H9 (cell line): ENCODE measurements at regions not wholly inside any gene's neighbourhood (a gene's known extent, or its start where the extent isn't known, plus 50 kb on each side); places are given as distances from the start of the nearest gene placed in this dataset.

Experiments
- DNase-seq: peaks from one replicate; pipeline ENCODE4 v3.0.0-alpha.2; 2017
- H2AFZ ChIP-seq: one replicate; pipeline ENCODE4 v1.6.1; 2013; ENCODE audit warnings: mild to moderate bottlenecking, low read length, control low read depth, moderate library complexity
- H2AK5ac ChIP-seq: 2 replicates; pipeline ENCODE4 v1.6.1; 2013; ENCODE audit warnings: low read length, control low read depth, mixed read lengths; ENCODE audit not compliant: insufficient read length
- H2BK120ac ChIP-seq: one replicate; pipeline ENCODE4 v1.6.1; 2013; ENCODE audit warnings: low read depth, mild to moderate bottlenecking, low read length, control low read depth, inconsistent platforms; ENCODE audit not compliant: poor library complexity, severe bottlenecking
- H2BK12ac ChIP-seq: 2 replicates; pipeline ENCODE4 v1.6.1; 2013; ENCODE audit warnings: low read length, control low read depth, mixed read lengths, low read depth; ENCODE audit not compliant: insufficient read length
- H2BK15ac ChIP-seq: 2 replicates; pipeline ENCODE4 v1.6.1; 2013; ENCODE audit warnings: low read depth, low read length, control low read depth
- H2BK20ac ChIP-seq: one replicate; pipeline ENCODE4 v1.6.1; 2013; ENCODE audit warnings: low read depth, mild to moderate bottlenecking, low read length, control low read depth, inconsistent platforms; ENCODE audit not compliant: poor library complexity, severe bottlenecking
- H2BK5ac ChIP-seq: 2 replicates; pipeline ENCODE4 v1.6.1; 2013; ENCODE audit warnings: low read length, control low read depth, mixed read lengths; ENCODE audit not compliant: insufficient read length
- H3K14ac ChIP-seq: 2 replicates; pipeline ENCODE4 v1.6.1; 2013; ENCODE audit warnings: low read length, control low read depth; ENCODE audit not compliant: insufficient read depth
- H3K18ac ChIP-seq: 2 replicates; pipeline ENCODE4 v1.6.1; 2013; ENCODE audit warnings: low read depth, mild to moderate bottlenecking, mixed read lengths, low read length, control low read depth; ENCODE audit not compliant: insufficient read length
- H3K23ac ChIP-seq: 2 replicates; pipeline ENCODE4 v1.6.1; 2013; ENCODE audit warnings: low read length, control low read depth, mixed read lengths, low read depth; ENCODE audit not compliant: insufficient read length
- H3K23me2 ChIP-seq: 2 replicates; pipeline ENCODE4 v1.6.1; 2013; ENCODE audit warnings: low read depth, mild to moderate bottlenecking, mixed read lengths, low read length, control low read depth; ENCODE audit not compliant: insufficient read length, poor library complexity, severe bottlenecking
- H3K27ac ChIP-seq: 2 replicates; pipeline ENCODE4 v1.5.1; 2013; ENCODE audit warnings: low read length, control low read depth, mixed read lengths, low read depth; ENCODE audit not compliant: insufficient read length
- H3K27me3 ChIP-seq: 2 replicates; pipeline ENCODE4 v1.6.1; 2013; ENCODE audit warnings: low read length, control low read depth, inconsistent platforms; ENCODE audit not compliant: insufficient read depth
- H3K4ac ChIP-seq: 2 replicates; pipeline ENCODE4 v1.6.1; 2013; ENCODE audit warnings: low read depth, mild to moderate bottlenecking, control low read depth, inconsistent platforms, low read length, moderate library complexity
- H3K4me1 ChIP-seq: 2 replicates; pipeline ENCODE4 v1.6.1; 2013; ENCODE audit warnings: low read length, control low read depth, inconsistent platforms; ENCODE audit not compliant: insufficient read depth
- H3K4me2 ChIP-seq: 2 replicates; pipeline ENCODE4 v1.6.1; 2013; ENCODE audit warnings: low read length, control low read depth, mixed read lengths; ENCODE audit not compliant: insufficient read length, insufficient read depth
- H3K56ac ChIP-seq: 2 replicates; pipeline ENCODE4 v1.6.1; 2013; ENCODE audit warnings: low read depth, mild to moderate bottlenecking, mixed read lengths, low read length, control low read depth; ENCODE audit not compliant: insufficient read length
- H3K79me1 ChIP-seq: 2 replicates; pipeline ENCODE4 v1.6.1; 2013; ENCODE audit warnings: low read depth, mild to moderate bottlenecking, moderate library complexity, low read length, control low read depth, inconsistent platforms; ENCODE audit not compliant: insufficient read depth, poor library complexity, severe bottlenecking
- H3K79me2 ChIP-seq: 2 replicates; pipeline ENCODE4 v1.6.1; 2013; ENCODE audit warnings: low read length, control low read depth, inconsistent platforms; ENCODE audit not compliant: insufficient read depth
- H3K9ac ChIP-seq: 2 replicates; pipeline ENCODE4 v1.6.1; 2013; ENCODE audit warnings: low read length, control low read depth, mixed read lengths; ENCODE audit not compliant: insufficient read length; ENCODE audit errors: extremely low read depth
- H3K9me3 ChIP-seq: one replicate; pipeline ENCODE4 v1.6.1; 2013; ENCODE audit warnings: low read depth, low read length, inconsistent platforms; ENCODE audit not compliant: control insufficient read depth
- H3T11ph ChIP-seq: one replicate; pipeline ENCODE4 v1.6.1; 2013; ENCODE audit warnings: mild to moderate bottlenecking, low read length, control low read depth, inconsistent platforms
- H4K20me1 ChIP-seq: one replicate; pipeline ENCODE4 v1.6.1; 2013; ENCODE audit not compliant: control insufficient read depth, insufficient read length, insufficient read depth
- H4K5ac ChIP-seq: 2 replicates; pipeline ENCODE4 v1.6.1; 2013; ENCODE audit warnings: low read depth, mild to moderate bottlenecking, mixed read lengths, low read length, control low read depth; ENCODE audit not compliant: insufficient read length
- H4K8ac ChIP-seq: replicated peaks from 2 replicates; pipeline ENCODE4 v1.6.1; 2013; ENCODE audit warnings: low read length, control low read depth, mixed read lengths, low read depth; ENCODE audit not compliant: insufficient read length
- H4K91ac ChIP-seq: 2 replicates; pipeline ENCODE4 v1.6.1; 2013; ENCODE audit warnings: low read depth, mild to moderate bottlenecking, moderate library complexity, mixed read lengths, low read length, control low read depth; ENCODE audit not compliant: insufficient read length
- H3K27ac Mint-ChIP-seq, 3 experiments: 2 replicates in 2 of 3; 3 replicates in 1 of 3; pipeline ENCODE4 v1.8.0; 2020 to 2021; ENCODE audit warnings: mixed read lengths in 3 of 3, mild to moderate bottlenecking in 1 of 3, moderate library complexity in 1 of 3
- H3K27me3 Mint-ChIP-seq: 2 replicates; pipeline ENCODE4 v1.8.0; 2021; ENCODE audit warnings: low read depth, mild to moderate bottlenecking, moderate library complexity, mixed read lengths
- H3K36me3 Mint-ChIP-seq, 3 experiments: 2 replicates in 2 of 3; 3 replicates in 1 of 3; pipeline ENCODE4 v1.8.0; 2020 to 2021; ENCODE audit warnings: low read depth in 3 of 3, mixed read lengths in 3 of 3; ENCODE audit not compliant: insufficient read depth in 1 of 3
- H3K4me1 Mint-ChIP-seq, 2 experiments: 2 replicates each; pipeline ENCODE4 v1.8.0; 2020; ENCODE audit warnings: mixed read lengths in 2 of 2
- H3K4me3 Mint-ChIP-seq, 2 experiments: 2 replicates in 1 of 2; 3 replicates in 1 of 2; pipeline ENCODE4 v1.8.0; 2020 to 2021; ENCODE audit warnings: mild to moderate bottlenecking in 2 of 2, mixed read lengths in 2 of 2, moderate library complexity in 1 of 2
- H3K9me3 Mint-ChIP-seq, 2 experiments: 2 replicates in 1 of 2; 3 replicates in 1 of 2; pipeline ENCODE4 v1.8.0; 2020; ENCODE audit warnings: mild to moderate bottlenecking in 2 of 2, mixed read lengths in 2 of 2, moderate library complexity in 1 of 2
- CTCF ChIP-seq: fragments of 200-600 bp; sonication (generic); conservative IDR thresholded peaks from 3 replicates; pipeline ENCODE4 v1.8.0; 2021; ENCODE audit warnings: antibody characterized with exemption, mild to moderate bottlenecking
- WGBS: extraction: QIAGEN DNeasy Blood & Tissue Kit; methylation state at CpG from one replicate; pipeline ENCODE4 v1.1.7; 2013; ENCODE audit warnings: missing lambda C conversion rate, low lambda C conversion rate, mixed read lengths; ENCODE audit not compliant: insufficient read length; ENCODE audit errors: extremely low coverage; 5-methylcytosine and 5-hydroxymethylcytosine counted together

- Histone ChIP-seq H2BK120ac (no peak overlapping the region), H2BK15ac (no peak overlapping the region), H3K79me1 (no peaks in the 10 kb centered on the region), H3K4me1 (no peaks in the 10 kb centered on the region), H3K4ac (no peak overlapping the region), H4K5ac (no peak overlapping the region), H3K9me3 (no peaks in the 10 kb centered on the region), H2AFZ (no peak overlapping the region), H2BK20ac (no peak overlapping the region), H3K23ac (no peak overlapping the region), H3K23me2 (no peaks in the 10 kb centered on the region), H3K27me3 (no peaks in the 10 kb centered on the region), H3K56ac (no peak overlapping the region), H3K4me2 (no peak overlapping the region), H3K18ac (no peak overlapping the region), H4K20me1 (no peaks in the 10 kb centered on the region), H2AK5ac (no peak overlapping the region), H3K79me2 (no peaks in the 10 kb centered on the region), H2BK12ac (no peak overlapping the region), H4K91ac (no peak overlapping the region), H2BK5ac (no peak overlapping the region), H3T11ph (no peak overlapping the region), H3K14ac (no peak overlapping the region), H4K8ac (no peak overlapping the region), H3K27ac (no peak overlapping the region), H3K9ac (no peak overlapping the region)
- no CpG with 5 or more reads among the region's 4 CpGs for WGBS
- Mint-ChIP-seq H3K27me3 (peaks cover 33% of the 10 kb centered on the region), H3K27ac (0 out of 7 replicates have a peak overlapping the region, but pooled peaks of 1 of the 3 experiments have one; percentile 51), H3K4me3 (no peak overlapping the region), H3K9me3 (peaks cover 13 to 17% of the 10 kb centered on the region in 2 experiments), H3K4me1 (peaks cover 7% of the 10 kb centered on the region in 2 experiments), H3K36me3 (peaks cover 7 to 11% (median 7%) of the 10 kb centered on the region in 3 experiments; a peak in 4 of 7 replicates)
- no peak for TF ChIP-seq CTCF
- no peak for DNase-seq
Measured at GRCh38 chr16:5206331-5206990, 108.9 kb upstream of the EEF2KMT start.
